Spleen (tissue), 11 donors: ENCODE measurements at regions not wholly inside any gene's neighbourhood (a gene's known extent, or its start where the extent isn't known, plus 50 kb on each side); places are given as distances from the start of the nearest gene placed in this dataset.
"Not testable (repeated sequence)": the region's sequence is repeated elsewhere in the genome, so short reads cannot be mapped to it uniquely, and the experiment has no call there.

Experiments
- DNase-seq: peaks from one replicate; pipeline ENCODE4 v3.0.0-alpha.2; 2020
- H3K27ac ChIP-seq, 8 donors: fragments of 200-600 bp; sonication (generic) in 7 of 8; 1 replicate in 4 of 8; 2 replicates in 4 of 8; pipeline versions ENCODE4 v1.5.0 to v1.8.0; 2016 to 2021; ENCODE audit warnings: inconsistent platforms in 4 of 8, mild to moderate bottlenecking in 4 of 8, moderate library complexity in 1 of 8
- H3K27me3 ChIP-seq, 7 donors: fragments of 200-600 bp; sonication (generic) in 6 of 7; replicated peaks in 1 of 7; 1 replicate in 4 of 7; 2 replicates in 3 of 7; pipeline versions ENCODE4 v1.5.0 to v1.8.0; 2016 to 2021; ENCODE audit warnings: inconsistent platforms in 3 of 7, mild to moderate bottlenecking in 1 of 7
- H3K36me3 ChIP-seq, 6 donors: fragments of 200-600 bp; sonication (generic) in 5 of 6; 1 replicate in 4 of 6; 2 replicates in 2 of 6; pipeline versions ENCODE4 v1.5.0 to v1.8.0; 2016 to 2021; ENCODE audit warnings: inconsistent platforms in 2 of 6
- H3K4me1 ChIP-seq, 6 donors: fragments of 200-600 bp; sonication (generic) in 5 of 6; 1 replicate in 3 of 6; 2 replicates in 3 of 6; pipeline versions ENCODE4 v1.5.0 to v1.8.0; 2016 to 2021; ENCODE audit warnings: inconsistent platforms in 3 of 6
- H3K4me3 ChIP-seq, 8 donors: fragments of 200-600 bp; sonication (generic) in 7 of 8; 1 replicate in 4 of 8; 2 replicates in 4 of 8; pipeline versions ENCODE4 v1.5.0 to v1.8.0; 2016 to 2021; ENCODE audit warnings: inconsistent platforms in 4 of 8, mild to moderate bottlenecking in 4 of 8, moderate library complexity in 2 of 8
- H3K9me3 ChIP-seq, 8 donors: fragments of 200-600 bp; sonication (generic) in 7 of 8; 1 replicate in 4 of 8; 2 replicates in 4 of 8; pipeline versions ENCODE4 v1.5.0 to v1.8.0; 2016 to 2021; ENCODE audit warnings: inconsistent platforms in 4 of 8
- POLR2A ChIP-seq, 3 donors: fragments of 450-650 bp; IDR thresholded peaks; one replicate each; pipeline ENCODE4 v1.5.1; 2017; ENCODE audit warnings: antibody characterized with exemption in 3 of 3, mild to moderate bottlenecking in 1 of 3
- POLR2AphosphoS5 ChIP-seq, 3 donors: sonication (generic); formaldehyde crosslinking; IDR thresholded peaks; one replicate each; pipeline ENCODE4 v1.5.1; 2017; ENCODE audit warnings: antibody characterized with exemption in 3 of 3
- WGBS, 5 donors: extraction: QIAGEN DNeasy Blood & Tissue Kit in 3 of 5; methylation state at CpG; one replicate each; pipeline versions ENCODE4 v1.1.5 to v1.1.7; 2013 to 2018; 5-methylcytosine and 5-hydroxymethylcytosine counted together
- intact Hi-C: fragments of 100-400 bp; cut with DNase I; formaldehyde crosslinking; loops from one replicate; pipeline ENCODE4 v1.15.0; 2023; ENCODE audit warnings: low total_unique reads
- TF ChIP-seq, protein P1 (sequence below), 11 experiments: fragments of 200-600 bp in 7 of 11; fragments of 450-650 bp in 4 of 11; sonication (generic) in 4 of 11; IDR thresholded peaks in 8 of 11; conservative IDR thresholded peaks in 3 of 11; 1 replicate in 7 of 11; 2 replicates in 4 of 11; pipeline versions ENCODE4 v1.4.0 to v1.8.0; 2016 to 2021; ENCODE audit warnings: antibody characterized with exemption in 11 of 11, inconsistent platforms in 4 of 11, mild to moderate bottlenecking in 1 of 11
- donor health status: healthy with polysubstance abuse.
- donor health status: DM: no; HTN: no; CAD: no; lungs with moderate emphysema.
- donor health status: DM: no; HTN: no; CAD: no.
- donor health status: Bipolar disorder and iron deficiency.
- donor health status: healthy.
- donor health status: DM: no; HTN: no; CAD: no.
- donor health status: DM: yes; HTN: yes; CAD: no.

DNA sequence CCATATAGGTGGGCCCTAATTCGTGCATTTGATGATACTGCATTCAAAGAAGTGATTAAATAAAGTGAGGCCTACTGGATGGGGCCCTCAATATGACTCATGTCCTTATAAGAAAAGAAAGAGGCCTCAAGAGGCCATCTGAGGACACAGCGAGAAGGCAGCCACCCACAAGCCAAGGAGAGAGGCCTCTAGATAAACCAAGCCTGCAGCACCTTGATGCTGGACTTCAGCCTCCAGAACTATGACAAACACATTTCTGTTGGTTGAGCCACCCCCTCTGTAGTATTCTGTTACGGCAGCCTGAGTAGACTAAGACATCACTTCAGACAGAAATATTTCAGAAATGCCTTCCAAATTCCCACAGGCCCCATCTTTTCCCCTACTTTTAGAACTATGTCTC is 82.5 kb upstream of the PLEKHG1 start:
- WGBS, 5 donors: 54 to 96% (median 82%) methylated on average over 3 of the region's 3 CpGs

DNA sequence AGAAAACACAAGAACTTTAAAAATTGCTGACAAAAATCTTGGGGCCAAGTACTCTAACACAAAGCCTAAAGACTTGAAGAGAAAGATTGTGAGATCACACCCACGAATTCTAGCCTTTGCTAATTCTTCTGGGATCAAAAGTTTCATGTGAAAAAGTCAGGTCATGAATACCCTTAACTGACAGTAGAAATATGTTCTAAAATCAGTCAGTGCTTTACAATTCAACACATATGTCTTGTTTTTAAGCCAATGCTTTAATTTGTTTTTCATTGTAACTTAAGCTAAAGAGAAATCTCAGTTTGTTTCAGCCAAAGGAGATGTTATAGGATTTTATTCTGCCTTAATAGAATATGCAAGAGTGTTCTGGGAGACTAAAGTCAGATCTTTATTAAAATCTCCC is 78.2 kb upstream of the PLEKHG1 start:
- H3K27me3 ChIP-seq: no peaks in the 10 kb centered on the region
- no peak overlapping the region for H3K4me3 ChIP-seq
- WGBS, 5 donors: 69 to 81% (median 77%) methylated on average over 1 of the region's 1 CpG
- H3K36me3 ChIP-seq: no peaks in the 10 kb centered on the region
- no peak for DNase-seq
- no peak for TF ChIP-seq POLR2AphosphoS5 (IDR thresholded peaks at IDR 0.05)
- TF ChIP-seq POLR2A (IDR thresholded peaks at IDR 0.05): no peak
- TF ChIP-seq, protein P1, sequence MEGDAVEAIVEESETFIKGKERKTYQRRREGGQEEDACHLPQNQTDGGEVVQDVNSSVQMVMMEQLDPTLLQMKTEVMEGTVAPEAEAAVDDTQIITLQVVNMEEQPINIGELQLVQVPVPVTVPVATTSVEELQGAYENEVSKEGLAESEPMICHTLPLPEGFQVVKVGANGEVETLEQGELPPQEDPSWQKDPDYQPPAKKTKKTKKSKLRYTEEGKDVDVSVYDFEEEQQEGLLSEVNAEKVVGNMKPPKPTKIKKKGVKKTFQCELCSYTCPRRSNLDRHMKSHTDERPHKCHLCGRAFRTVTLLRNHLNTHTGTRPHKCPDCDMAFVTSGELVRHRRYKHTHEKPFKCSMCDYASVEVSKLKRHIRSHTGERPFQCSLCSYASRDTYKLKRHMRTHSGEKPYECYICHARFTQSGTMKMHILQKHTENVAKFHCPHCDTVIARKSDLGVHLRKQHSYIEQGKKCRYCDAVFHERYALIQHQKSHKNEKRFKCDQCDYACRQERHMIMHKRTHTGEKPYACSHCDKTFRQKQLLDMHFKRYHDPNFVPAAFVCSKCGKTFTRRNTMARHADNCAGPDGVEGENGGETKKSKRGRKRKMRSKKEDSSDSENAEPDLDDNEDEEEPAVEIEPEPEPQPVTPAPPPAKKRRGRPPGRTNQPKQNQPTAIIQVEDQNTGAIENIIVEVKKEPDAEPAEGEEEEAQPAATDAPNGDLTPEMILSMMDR (IDR thresholded peaks at IDR 0.05 in 8 of 11, conservative IDR thresholded peaks at IDR 0.05 in 3 of 11): no peak
- no peak overlapping the region for H3K27ac ChIP-seq
- intact Hi-C loops: no loop called here
- no peaks in the 10 kb centered on the region for H3K9me3 ChIP-seq
- no peaks in the 10 kb centered on the region for H3K4me1 ChIP-seq

More for the DNA sequence above, 82.5 kb upstream of the PLEKHG1 start:
- Histone ChIP-seq H3K4me1 (no peaks in the 10 kb centered on the region), H3K4me3 (no peak overlapping the region), H3K36me3 (no peaks in the 10 kb centered on the region), H3K27ac (no peak overlapping the region), H3K27me3 (no peaks in the 10 kb centered on the region), H3K9me3 (no peaks in the 10 kb centered on the region)
- intact Hi-C loops: no loop called here
- TF ChIP-seq POLR2AphosphoS5 (IDR thresholded peaks at IDR 0.05) (no peak), POLR2A (IDR thresholded peaks at IDR 0.05) (no peak)
- TF ChIP-seq, protein P1 (IDR thresholded peaks at IDR 0.05 in 8 of 11, conservative IDR thresholded peaks at IDR 0.05 in 3 of 11): no peak
- no peak for DNase-seq

GRCh38 chr6:150523216-150523615 is 76.5 kb upstream of the PLEKHG1 start:
- H3K27ac ChIP-seq, H3K9me3 ChIP-seq, DNase-seq, H3K27me3 ChIP-seq, H3K4me3 ChIP-seq, H3K4me1 ChIP-seq, intact Hi-C loops, H3K36me3 ChIP-seq: not testable (repeated sequence)
- 91 to 98% (median 97%) methylated on average over 3 of the region's 3 CpGs for WGBS, 5 donors

- no peak for DNase-seq
- H3K27me3 ChIP-seq: no peaks in the 10 kb centered on the region
- no peak overlapping the region for H3K27ac ChIP-seq
- no peak overlapping the region for H3K4me3 ChIP-seq
- H3K4me1 ChIP-seq: peaks cover 0 to 21% (median 12%) of the 10 kb centered on the region in 6 donors
- intact Hi-C loops: no loop called here
- no peaks in the 10 kb centered on the region for H3K9me3 ChIP-seq
- no peak for TF ChIP-seq POLR2A (IDR thresholded peaks at IDR 0.05)
- no peak for TF ChIP-seq POLR2AphosphoS5 (IDR thresholded peaks at IDR 0.05)
- TF ChIP-seq, protein P1 (IDR thresholded peaks at IDR 0.05 in 8 of 11, conservative IDR thresholded peaks at IDR 0.05 in 3 of 11): no peak
- H3K36me3 ChIP-seq: no peaks in the 10 kb centered on the region
- WGBS, 5 donors: 76 to 89% (median 80%) methylated on average over 1 of the region's 1 CpG
Measured at GRCh38 chr6:150525300-150525699, 74.4 kb upstream of the PLEKHG1 start.

GRCh38 chr6:150527100-150527499 is 72.6 kb upstream of the PLEKHG1 start:
- Histone ChIP-seq H3K27me3 (no peaks in the 10 kb centered on the region), H3K27ac (peak overlapping the region in 1 of 8 donors; percentile 2), H3K4me1 (peaks cover 0 to 21% (median 12%) of the 10 kb centered on the region in 6 donors), H3K9me3 (no peaks in the 10 kb centered on the region), H3K4me3 (no peak overlapping the region), H3K36me3 (no peaks in the 10 kb centered on the region)
- TF ChIP-seq, protein P1 (IDR thresholded peaks at IDR 0.05 in 8 of 11, conservative IDR thresholded peaks at IDR 0.05 in 3 of 11): no peak
- TF ChIP-seq POLR2AphosphoS5 (IDR thresholded peaks at IDR 0.05) (no peak), POLR2A (IDR thresholded peaks at IDR 0.05) (no peak)
- no peak for DNase-seq
- WGBS, 5 donors: 65 to 86% (median 82%) methylated on average over 6 of the region's 6 CpGs
- intact Hi-C loops: no loop called here
